ENCODE measurements at regions not wholly inside any gene's neighbourhood (a gene's known extent, or its start where the extent isn't known, plus 50 kb on each side); places are given as distances from the start of the nearest gene placed in this dataset.

GRCh38 chr12:124143726-124144125, 151.2 kb upstream of the RFLNA start:
- Histone ChIP-seq H3K4me2 (ENCODE audit: low read length) (no peak overlapping the region), H3K9me2 (ENCODE audit: insufficient read depth, low read length) (no peaks in the 10 kb centered on the region), H3K9ac (ENCODE audit: low read length) (no peak overlapping the region), H3K79me2 (replicated peaks; ENCODE audit: insufficient read depth, low read length) (no peaks in the 10 kb centered on the region), H3F3A (ENCODE audit: insufficient read depth, low read length, poor library complexity, severe bottlenecking) (no peaks in the 10 kb centered on the region), H3K36me3 (ENCODE audit: insufficient read depth, low read length) (no peaks in the 10 kb centered on the region), H3K9me3 (ENCODE audit: low read length) (peaks cover 4% of the 10 kb centered on the region), H4K20me1 (ENCODE audit: insufficient read depth) (no peaks in the 10 kb centered on the region), H2AFZ (ENCODE audit: low read depth, low read length) (no peak overlapping the region), H3K27me3 (ENCODE audit: insufficient read depth, low read depth, low read length) (no peaks in the 10 kb centered on the region), H3K4me3 (ENCODE audit: low read length) (no peak overlapping the region), H3K27ac (ENCODE audit: low read length) (no peak overlapping the region)
- TF ChIP-seq SMC3 (conservative IDR thresholded peaks at IDR 0.05; ENCODE audit: poor library complexity) (no peak), REST (IDR thresholded peaks at IDR 0.05; ENCODE audit: borderline replicate concordance) (no peak), CTCF (IDR thresholded peaks at IDR 0.05; ENCODE audit: poor library complexity, severe bottlenecking) (no peak), POLR2AphosphoS5 (IDR thresholded peaks at IDR 0.05) (no peak), RAD21 (conservative IDR thresholded peaks at IDR 0.05) (no peak), EP300 (conservative IDR thresholded peaks at IDR 0.05; ENCODE audit: poor library complexity, severe bottlenecking) (no peak), MXI1 (conservative IDR thresholded peaks at IDR 0.05; ENCODE audit: poor library complexity, severe bottlenecking) (no peak), EZH2 (IDR thresholded peaks at IDR 0.05; ENCODE audit: borderline replicate concordance, insufficient read depth, low read length, poor library complexity, severe bottlenecking) (no peak), TAF1 (IDR thresholded peaks at IDR 0.05; ENCODE audit: low read depth) (no peak)

GRCh38 chr12:124144531-124145194, 150.2 kb upstream of the RFLNA start:
- Histone ChIP-seq H3K36me3 (ENCODE audit: insufficient read depth, low read length) (no peaks in the 10 kb centered on the region), H2AFZ (ENCODE audit: low read depth, low read length) (no peak overlapping the region), H3K9me2 (ENCODE audit: insufficient read depth, low read length) (no peaks in the 10 kb centered on the region), H3K27ac (ENCODE audit: low read length) (no peak overlapping the region), H4K20me1 (ENCODE audit: insufficient read depth) (no peaks in the 10 kb centered on the region), H3K79me2 (replicated peaks; ENCODE audit: insufficient read depth, low read length) (no peaks in the 10 kb centered on the region), H3K4me2 (ENCODE audit: low read length) (no peak overlapping the region), H3K9me3 (ENCODE audit: low read length) (peaks cover 4% of the 10 kb centered on the region), H3K27me3 (ENCODE audit: insufficient read depth, low read depth, low read length) (no peaks in the 10 kb centered on the region), H3K4me3 (ENCODE audit: low read length) (no peak overlapping the region), H3F3A (ENCODE audit: insufficient read depth, low read length, poor library complexity, severe bottlenecking) (no peaks in the 10 kb centered on the region), H3K9ac (ENCODE audit: low read length) (no peak overlapping the region)
- no peak for TF ChIP-seq EP300 (conservative IDR thresholded peaks at IDR 0.05; ENCODE audit: poor library complexity, severe bottlenecking)
- TF ChIP-seq MXI1 (conservative IDR thresholded peaks at IDR 0.05; ENCODE audit: poor library complexity, severe bottlenecking), result no peak
- no peak for TF ChIP-seq CTCF (IDR thresholded peaks at IDR 0.05; ENCODE audit: poor library complexity, severe bottlenecking)
- no peak for TF ChIP-seq RAD21 (conservative IDR thresholded peaks at IDR 0.05)
- TF ChIP-seq REST (IDR thresholded peaks at IDR 0.05; ENCODE audit: borderline replicate concordance), result no peak

Measured in neural cell (in vitro differentiated cells).